IMR-90 (cell line): ENCODE measurements at regions not wholly inside any gene's neighbourhood (a gene's known extent, or its start where the extent isn't known, plus 50 kb on each side); places are given as distances from the start of the nearest gene placed in this dataset.

Source experiments
- ATAC-seq: fragments of 200-7000 bp; cut with Tn5 transposase; 2 replicates; pipeline ENCODE4 v1.9.1; 2020; ENCODE audit warnings: low read depth, mild to moderate bottlenecking, moderate library complexity
- BruUV-seq: library from RNA; stranded (reverse); fragments of 400-500 nt; replicated peaks from 2 replicates; lab custom pipeline; 2021; lab: Mats Ljungman, UMichigan
- CTCF ChIA-PET: fragments of 300-600 bp; formaldehyde crosslinking; extraction: SDS; loops from one replicate; lab custom pipeline; 2021; ENCODE audit warnings: antibody characterized with exemption; lab: Yijun Ruan, JAX
- POLR2A ChIA-PET: fragments of 300-600 bp; sonication (Branson Sonifier 250); formaldehyde crosslinking; loops from one replicate; lab custom pipeline; 2022; ENCODE audit warnings: antibody characterized with exemption; ENCODE audit not compliant: unreplicated experiment; lab: Charles Lee
- DNase-seq: peaks from one replicate; pipeline ENCODE4 v3.0.0; 2013
- H2AFZ ChIP-seq: replicated peaks from 2 replicates; pipeline ENCODE3; 2013; ENCODE audit warnings: low read length, mild to moderate bottlenecking; ENCODE audit not compliant: poor library complexity
- H2AK5ac ChIP-seq: 2 replicates; pipeline ENCODE4 v1.6.1; 2013; ENCODE audit warnings: low read depth, low read length, inconsistent platforms
- H2AK9ac ChIP-seq: replicated peaks from 2 replicates; pipeline ENCODE3; 2013; ENCODE audit warnings: mild to moderate bottlenecking, low read depth, low read length, moderate library complexity; ENCODE audit not compliant: poor library complexity
- H2BK120ac ChIP-seq: 2 replicates; pipeline ENCODE4 v1.6.1; 2013; ENCODE audit warnings: low read depth, low read length, inconsistent platforms
- H2BK15ac ChIP-seq: 3 replicates; pipeline ENCODE4 v1.6.1; 2013; ENCODE audit warnings: low read depth, low read length, inconsistent platforms
- H2BK20ac ChIP-seq: 2 replicates; pipeline ENCODE4 v1.6.1; 2013; ENCODE audit warnings: low read depth, mild to moderate bottlenecking, inconsistent platforms, low read length, moderate library complexity
- H2BK5ac ChIP-seq: 2 replicates; pipeline ENCODE4 v1.6.1; 2013; ENCODE audit warnings: mild to moderate bottlenecking, low read depth, low read length, inconsistent platforms; ENCODE audit not compliant: poor library complexity, severe bottlenecking
- H3K14ac ChIP-seq: replicated peaks from 2 replicates; pipeline ENCODE4 v1.6.1; 2013; ENCODE audit warnings: low read depth, low read length, inconsistent platforms
- H3K18ac ChIP-seq: 2 replicates; pipeline ENCODE4 v1.6.1; 2013; ENCODE audit warnings: low read depth, low read length, control low read depth
- H3K23ac ChIP-seq: 2 replicates; pipeline ENCODE4 v1.6.1; 2013; ENCODE audit warnings: low read depth, low read length, inconsistent platforms
- H3K27ac ChIP-seq: 2 replicates; pipeline ENCODE4 v1.5.1; 2013; ENCODE audit warnings: mild to moderate bottlenecking, control low read depth, low read length; ENCODE audit not compliant: insufficient read depth
- H3K27me3 ChIP-seq: 2 replicates; pipeline ENCODE4 v1.6.1; 2013; ENCODE audit warnings: low read length; ENCODE audit not compliant: control insufficient read depth, insufficient read depth
- H3K36me3 ChIP-seq: 2 replicates; pipeline ENCODE4 v1.6.1; 2013; ENCODE audit warnings: low read length, mixed read lengths; ENCODE audit not compliant: control insufficient read depth, insufficient read depth
- H3K4ac ChIP-seq: 2 replicates; pipeline ENCODE4 v1.6.1; 2013; ENCODE audit warnings: low read depth, low read length, inconsistent platforms
- H3K4me1 ChIP-seq: 2 replicates; pipeline ENCODE4 v1.6.1; 2013; ENCODE audit warnings: low read length, mixed read lengths; ENCODE audit not compliant: control insufficient read depth, insufficient read depth
- H3K4me2 ChIP-seq: 2 replicates; pipeline ENCODE4 v1.6.1; 2013; ENCODE audit warnings: low read depth, mild to moderate bottlenecking, control low read depth, low read length, moderate library complexity
- H3K4me3 ChIP-seq: 2 replicates; pipeline ENCODE4 v1.5.1; 2013; ENCODE audit warnings: low read depth, mild to moderate bottlenecking, control low read depth, low read length, moderate library complexity; ENCODE audit not compliant: insufficient read depth
- H3K56ac ChIP-seq: 2 replicates; pipeline ENCODE4 v1.6.1; 2013; ENCODE audit warnings: low read length, inconsistent platforms; ENCODE audit not compliant: insufficient read depth; ENCODE audit errors: extremely low read depth
- H3K79me1 ChIP-seq, 2 experiments: 2 replicates each; pipeline ENCODE4 v1.6.1; 2013; ENCODE audit warnings: low read length in 2 of 2, inconsistent platforms in 1 of 2, low read depth in 1 of 2
- H3K9ac ChIP-seq: 2 replicates; pipeline ENCODE4 v1.6.1; 2013; ENCODE audit warnings: low read depth, low read length, control low read depth
- H3K9me1 ChIP-seq: 2 replicates; pipeline ENCODE4 v1.6.1; 2013; ENCODE audit warnings: low read length, inconsistent platforms; ENCODE audit not compliant: insufficient read depth
- H3K9me3 ChIP-seq: 2 replicates; pipeline ENCODE4 v1.6.1; 2013; ENCODE audit warnings: low read length; ENCODE audit not compliant: control insufficient read depth, insufficient read depth
- H4K20me1 ChIP-seq: 2 replicates; pipeline ENCODE4 v1.6.1; 2013; ENCODE audit warnings: low read length, inconsistent platforms; ENCODE audit not compliant: insufficient read depth
- H4K5ac ChIP-seq: 2 replicates; pipeline ENCODE4 v1.6.1; 2013; ENCODE audit warnings: mild to moderate bottlenecking, low read depth, low read length, control low read depth
- H4K8ac ChIP-seq, 2 experiments: 2 replicates each; pipeline ENCODE4 v1.6.1; 2013; ENCODE audit warnings: low read depth in 2 of 2, low read length in 2 of 2, control low read depth in 1 of 2, inconsistent platforms in 1 of 2
- H4K91ac ChIP-seq: 2 replicates; pipeline ENCODE4 v1.6.1; 2013; ENCODE audit warnings: low read depth, low read length, inconsistent platforms; ENCODE audit not compliant: insufficient read depth
- CEBPB ChIP-seq: IDR thresholded peaks from 2 replicates; pipeline ENCODE4 v1.6.1; 2012; ENCODE audit warnings: low read depth, low read length, improper control_type of control experiment
- FOS ChIP-seq: fragments of 150-350 bp; IDR thresholded peaks from 2 replicates; pipeline ENCODE4 v1.6.1; 2016; ENCODE audit warnings: low read depth, low read length
- MAFK ChIP-seq: IDR thresholded peaks from 2 replicates; pipeline ENCODE4 v1.6.1; 2012; ENCODE audit warnings: low read depth, low read length, improper control_type of control experiment
- MXI1 ChIP-seq: IDR thresholded peaks from 2 replicates; pipeline ENCODE4 v1.6.1; 2012; ENCODE audit warnings: low read depth, mild to moderate bottlenecking, low read length, moderate library complexity, borderline replicate concordance
- NFE2L2 ChIP-seq: fragments of 150-350 bp; IDR thresholded peaks from 2 replicates; pipeline ENCODE4 v1.6.1; 2016; ENCODE audit warnings: low read depth, mild to moderate bottlenecking, low read length
- POLR2A ChIP-seq: IDR thresholded peaks from 2 replicates; pipeline ENCODE4 v1.6.1; 2012; ENCODE audit warnings: mild to moderate bottlenecking, low read depth, low read length
- RCOR1 ChIP-seq: IDR thresholded peaks from 2 replicates; pipeline ENCODE4 v1.6.1; 2012; ENCODE audit warnings: mild to moderate bottlenecking, low read length, improper control_type of control experiment; ENCODE audit not compliant: insufficient replicate concordance
- SMC3 ChIP-seq: fragments of 150-350 bp; IDR thresholded peaks from 2 replicates; pipeline ENCODE4 v1.6.1; 2016; ENCODE audit warnings: low read depth, mild to moderate bottlenecking, antibody characterized with exemption, low read length, moderate library complexity
- WGBS, 2 experiments: methylation state at CpG; one replicate each; pipeline versions ENCODE4 v1.1.5 to v1.1.7; 2013; ENCODE audit warnings: missing lambda C conversion rate in 2 of 2; ENCODE audit not compliant: insufficient read length in 1 of 2; ENCODE audit errors: extremely low coverage in 2 of 2; 5-methylcytosine and 5-hydroxymethylcytosine counted together
- dilution Hi-C: fragments of 300-500 bp; cut with HindIII; formaldehyde crosslinking; loops from one replicate; pipeline ENCODE4 v1.14.3; 2018; ENCODE audit warnings: low sequenced_read_pairs; ENCODE audit not compliant: unreplicated experiment
- in situ Hi-C: fragments of 300-500 bp; cut with MboI; formaldehyde crosslinking; loops from 3 replicates; pipeline ENCODE4 v1.14.3; 2019; ENCODE audit warnings: low sequenced_read_pairs, inconsistent platforms, mixed read lengths
- intact Hi-C: fragments of 100-400 bp; cut with micrococcal nuclease; formaldehyde crosslinking; loops from 2 replicates; pipeline ENCODE4 v1.10.0; 2022

GRCh38 chr5:5683174-5683573 lies 260.7 kb downstream of the ICE1 start:
- Histone ChIP-seq H3K9me1 (no peaks in the 10 kb centered on the region), H3K9me3 (peaks cover 20% of the 10 kb centered on the region), H2BK20ac (no peak overlapping the region), H2AK9ac (no peak overlapping the region), H2AK5ac (no peak overlapping the region), H4K20me1 (no peaks in the 10 kb centered on the region), H3K4me3 (no peak overlapping the region), H3K4me2 (no peak overlapping the region), H4K5ac (no peak overlapping the region), H3K27ac (no peak overlapping the region), H3K56ac (no peak overlapping the region), H2BK5ac (no peak overlapping the region), H3K79me1 (no peaks in the 10 kb centered on the region), H2BK120ac (no peak overlapping the region), H3K27me3 (no peaks in the 10 kb centered on the region), H3K18ac (no peak overlapping the region), H3K4ac (no peak overlapping the region), H3K9ac (no peak overlapping the region), H3K36me3 (no peaks in the 10 kb centered on the region), H3K14ac (no peak overlapping the region), H3K23ac (no peak overlapping the region), H4K8ac (no peak overlapping the region), H4K91ac (no peak overlapping the region), H3K4me1 (no peaks in the 10 kb centered on the region), H2BK15ac (no peak overlapping the region), H2AFZ (no peak overlapping the region)
- no peak for DNase-seq
- no CpG with 5 or more reads among the region's 2 CpGs for WGBS, 2 experiments
- no peak for ATAC-seq
- no TSS peak for BruUV-seq
- POLR2A ChIA-PET: no interaction called here
- dilution Hi-C loops: no loop called here
- in situ Hi-C loops: no loop called here
- CTCF ChIA-PET: no interaction called here
- no peak for TF ChIP-seq FOS
- no peak for TF ChIP-seq MAFK
- no peak for TF ChIP-seq MXI1
- TF ChIP-seq RCOR1: no peak
- no peak for TF ChIP-seq POLR2A
- TF ChIP-seq SMC3: no peak
- no peak for TF ChIP-seq CEBPB
- no peak for TF ChIP-seq NFE2L2
- intact Hi-C loops: no loop called here
